ENCODE measurements at regions not wholly inside any gene's neighbourhood (a gene's known extent, or its start where the extent isn't known, plus 50 kb on each side); places are given as distances from the start of the nearest gene placed in this dataset.

DNA sequence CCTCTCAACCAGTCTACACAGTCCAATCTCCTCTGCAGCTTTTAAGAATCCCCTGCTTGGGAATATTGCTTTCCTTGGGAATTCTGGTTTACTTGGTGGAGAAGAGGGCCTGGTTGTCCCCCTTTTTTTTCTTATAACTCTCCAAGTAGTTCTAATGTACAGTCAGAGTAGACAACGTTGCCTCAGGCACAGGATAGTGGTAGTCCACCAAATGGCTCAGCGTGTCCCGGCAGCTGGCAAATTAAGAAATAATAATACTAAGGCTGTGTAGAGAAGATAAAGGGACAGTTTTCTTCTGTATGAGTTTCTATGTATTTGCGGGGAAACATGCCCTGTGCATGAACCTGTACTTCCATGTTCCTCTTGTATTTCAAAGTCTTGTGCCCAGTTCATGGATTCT lies 145.7 kb upstream of the RREB1 start:
- TF ChIP-seq, protein P1, sequence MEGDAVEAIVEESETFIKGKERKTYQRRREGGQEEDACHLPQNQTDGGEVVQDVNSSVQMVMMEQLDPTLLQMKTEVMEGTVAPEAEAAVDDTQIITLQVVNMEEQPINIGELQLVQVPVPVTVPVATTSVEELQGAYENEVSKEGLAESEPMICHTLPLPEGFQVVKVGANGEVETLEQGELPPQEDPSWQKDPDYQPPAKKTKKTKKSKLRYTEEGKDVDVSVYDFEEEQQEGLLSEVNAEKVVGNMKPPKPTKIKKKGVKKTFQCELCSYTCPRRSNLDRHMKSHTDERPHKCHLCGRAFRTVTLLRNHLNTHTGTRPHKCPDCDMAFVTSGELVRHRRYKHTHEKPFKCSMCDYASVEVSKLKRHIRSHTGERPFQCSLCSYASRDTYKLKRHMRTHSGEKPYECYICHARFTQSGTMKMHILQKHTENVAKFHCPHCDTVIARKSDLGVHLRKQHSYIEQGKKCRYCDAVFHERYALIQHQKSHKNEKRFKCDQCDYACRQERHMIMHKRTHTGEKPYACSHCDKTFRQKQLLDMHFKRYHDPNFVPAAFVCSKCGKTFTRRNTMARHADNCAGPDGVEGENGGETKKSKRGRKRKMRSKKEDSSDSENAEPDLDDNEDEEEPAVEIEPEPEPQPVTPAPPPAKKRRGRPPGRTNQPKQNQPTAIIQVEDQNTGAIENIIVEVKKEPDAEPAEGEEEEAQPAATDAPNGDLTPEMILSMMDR (IDR thresholded peaks at IDR 0.05 in 8 of 11, conservative IDR thresholded peaks at IDR 0.05 in 3 of 11) = no peak
- no peak for TF ChIP-seq POLR2A (IDR thresholded peaks at IDR 0.05)
- TF ChIP-seq POLR2AphosphoS5 (IDR thresholded peaks at IDR 0.05) = no peak
